ENCODE measurements at regions not wholly inside any gene's neighbourhood (a gene's known extent, or its start where the extent isn't known, plus 50 kb on each side); places are given as distances from the start of the nearest gene placed in this dataset.

DNA sequence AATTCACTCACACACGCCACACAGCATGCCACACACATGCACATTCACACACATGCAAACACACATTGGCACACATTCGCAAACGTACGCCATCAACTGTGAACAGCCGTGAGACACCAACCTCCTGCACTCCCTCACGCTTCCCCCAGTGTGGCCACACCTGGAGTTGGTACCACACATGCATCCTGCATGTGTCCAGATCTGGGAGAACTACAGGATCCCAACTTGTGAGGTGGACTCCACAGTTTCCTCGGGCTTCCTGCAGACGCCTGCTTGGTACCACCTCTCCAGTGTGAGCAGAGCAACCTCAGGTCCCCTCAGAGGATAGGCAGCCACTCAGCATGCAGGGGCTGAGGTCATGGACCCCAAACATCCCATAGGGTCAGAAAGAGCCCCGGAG lies 239.0 kb downstream of the EIPR1 start:
- intact Hi-C loops (cut with micrococcal nuclease; ENCODE audit: unreplicated experiment), result no loop called here
- TF ChIP-seq, protein P1, sequence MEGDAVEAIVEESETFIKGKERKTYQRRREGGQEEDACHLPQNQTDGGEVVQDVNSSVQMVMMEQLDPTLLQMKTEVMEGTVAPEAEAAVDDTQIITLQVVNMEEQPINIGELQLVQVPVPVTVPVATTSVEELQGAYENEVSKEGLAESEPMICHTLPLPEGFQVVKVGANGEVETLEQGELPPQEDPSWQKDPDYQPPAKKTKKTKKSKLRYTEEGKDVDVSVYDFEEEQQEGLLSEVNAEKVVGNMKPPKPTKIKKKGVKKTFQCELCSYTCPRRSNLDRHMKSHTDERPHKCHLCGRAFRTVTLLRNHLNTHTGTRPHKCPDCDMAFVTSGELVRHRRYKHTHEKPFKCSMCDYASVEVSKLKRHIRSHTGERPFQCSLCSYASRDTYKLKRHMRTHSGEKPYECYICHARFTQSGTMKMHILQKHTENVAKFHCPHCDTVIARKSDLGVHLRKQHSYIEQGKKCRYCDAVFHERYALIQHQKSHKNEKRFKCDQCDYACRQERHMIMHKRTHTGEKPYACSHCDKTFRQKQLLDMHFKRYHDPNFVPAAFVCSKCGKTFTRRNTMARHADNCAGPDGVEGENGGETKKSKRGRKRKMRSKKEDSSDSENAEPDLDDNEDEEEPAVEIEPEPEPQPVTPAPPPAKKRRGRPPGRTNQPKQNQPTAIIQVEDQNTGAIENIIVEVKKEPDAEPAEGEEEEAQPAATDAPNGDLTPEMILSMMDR (IDR thresholded peaks at IDR 0.05; ENCODE audit: insufficient read depth in 1 of 2, low read depth in 1 of 2, low read length in 1 of 2, severe bottlenecking in 1 of 2, unreplicated experiment in 1 of 2), result no peak
- no peaks in the 10 kb centered on the region for H3K4me1 Mint-ChIP-seq (ENCODE audit: low read depth, unreplicated experiment)
- no peaks in the 10 kb centered on the region for H3K4me1 ChIP-seq
- POLR2A ChIA-PET, result no interaction called here
- H3K36me3 ChIP-seq (ENCODE audit: control insufficient read depth, insufficient read depth, low read length), result no peaks in the 10 kb centered on the region
- H3K4me3 Mint-ChIP-seq (ENCODE audit: unreplicated experiment), result no peak overlapping the region
- no peaks in the 10 kb centered on the region for H3K36me3 Mint-ChIP-seq (ENCODE audit: insufficient read depth, unreplicated experiment)
- H3K27ac Mint-ChIP-seq (ENCODE audit: unreplicated experiment), result no peak overlapping the region
- no TSS peak for BruUV-seq (replicated peaks)
- no peaks in the 10 kb centered on the region for H3K27me3 ChIP-seq (replicated peaks; ENCODE audit: control insufficient read depth, insufficient read depth, low read length)
- no peak overlapping the region for H3K4me3 ChIP-seq (ENCODE audit: low read depth, low read length)
- no peak for DNase-seq
- H3K27me3 Mint-ChIP-seq (ENCODE audit: insufficient read depth, unreplicated experiment), result no peaks in the 10 kb centered on the region
- no peaks in the 10 kb centered on the region for H3K9me3 Mint-ChIP-seq (ENCODE audit: unreplicated experiment)
- CTCF ChIA-PET, result no interaction called here
- H3K9me3 ChIP-seq, result peaks cover 6% of the 10 kb centered on the region; the same call in 1 of the 2 replicates

DNA sequence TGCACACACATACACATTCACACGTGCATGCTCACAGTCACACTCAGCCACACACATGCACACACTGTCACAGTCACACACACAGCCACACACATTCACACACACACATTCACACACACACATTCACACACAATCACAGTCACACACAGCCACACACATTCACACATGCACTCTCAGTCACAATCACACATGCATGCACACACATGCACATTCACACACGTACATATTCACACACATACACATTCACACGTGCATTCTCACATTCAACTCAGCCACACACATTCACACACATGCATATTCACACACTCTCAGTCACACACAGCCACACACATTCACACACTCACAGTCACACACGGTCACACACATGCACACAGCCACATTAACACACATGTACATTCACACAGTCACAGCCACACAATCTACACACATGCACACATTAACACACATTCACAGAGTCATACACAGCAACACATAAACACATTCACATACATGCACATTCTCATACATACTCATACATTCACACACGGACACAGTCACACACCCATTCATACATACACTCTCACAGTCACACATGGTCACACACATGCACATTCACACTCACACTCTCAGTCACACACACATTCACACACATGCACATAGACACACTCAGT lies 239.8 kb downstream of the EIPR1 start:
- H3K9me3 ChIP-seq, result peaks cover 6% of the 10 kb centered on the region; the same call in 1 of the 2 replicates
- H3K4me1 ChIP-seq, result no peaks in the 10 kb centered on the region
- Mint-ChIP-seq H3K9me3 (ENCODE audit: unreplicated experiment) (no peaks in the 10 kb centered on the region), H3K36me3 (ENCODE audit: insufficient read depth, unreplicated experiment) (no peaks in the 10 kb centered on the region), H3K4me1 (ENCODE audit: low read depth, unreplicated experiment) (no peaks in the 10 kb centered on the region), H3K4me3 (ENCODE audit: unreplicated experiment) (no peak overlapping the region), H3K27me3 (ENCODE audit: insufficient read depth, unreplicated experiment) (no peaks in the 10 kb centered on the region), H3K27ac (ENCODE audit: unreplicated experiment) (no peak overlapping the region)
- H3K4me3 ChIP-seq (ENCODE audit: low read depth, low read length), result no peak overlapping the region
- no peaks in the 10 kb centered on the region for H3K27me3 ChIP-seq (replicated peaks; ENCODE audit: control insufficient read depth, insufficient read depth, low read length)
- no peak for DNase-seq
- intact Hi-C loops (cut with micrococcal nuclease; ENCODE audit: unreplicated experiment), result no loop called here
- ChIA-PET POLR2A (no interaction called here), CTCF (no interaction called here)
- TF ChIP-seq, protein P1 (IDR thresholded peaks at IDR 0.05; ENCODE audit: insufficient read depth in 1 of 2, low read depth in 1 of 2, low read length in 1 of 2, severe bottlenecking in 1 of 2, unreplicated experiment in 1 of 2), result no peak
- no peaks in the 10 kb centered on the region for H3K36me3 ChIP-seq (ENCODE audit: control insufficient read depth, insufficient read depth, low read length)
- BruUV-seq (replicated peaks), result no TSS peak

DNA sequence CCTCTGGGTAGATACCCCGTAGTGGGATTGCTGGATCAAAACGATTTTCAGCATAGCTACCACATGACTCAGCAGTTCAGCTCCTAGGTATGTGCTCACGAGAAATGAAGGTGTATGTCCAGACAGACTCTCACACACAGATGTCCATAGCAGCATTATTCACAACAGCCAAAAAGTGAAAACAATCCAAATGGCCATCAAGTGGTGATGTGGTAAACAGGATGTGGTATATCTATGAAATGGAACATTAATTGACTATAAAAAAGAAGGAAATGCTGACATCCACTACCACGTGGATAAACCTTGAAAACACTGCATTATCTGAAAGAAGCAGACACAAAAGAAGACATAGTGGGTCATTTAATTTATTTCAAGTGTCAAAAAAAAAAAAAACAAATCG lies 241.9 kb downstream of the EIPR1 start:
- no peaks in the 10 kb centered on the region for H3K4me1 Mint-ChIP-seq (ENCODE audit: low read depth, unreplicated experiment)
- Histone ChIP-seq H3K9me3 (no peaks in the 10 kb centered on the region), H3K4me1 (no peaks in the 10 kb centered on the region), H3K4me3 (ENCODE audit: low read depth, low read length) (no peak overlapping the region), H3K36me3 (ENCODE audit: control insufficient read depth, insufficient read depth, low read length) (no peaks in the 10 kb centered on the region), H3K27me3 (replicated peaks; ENCODE audit: control insufficient read depth, insufficient read depth, low read length) (no peaks in the 10 kb centered on the region)
- peaks cover 2% of the 10 kb centered on the region for H3K27me3 Mint-ChIP-seq (ENCODE audit: insufficient read depth, unreplicated experiment)
- POLR2A ChIA-PET, result no interaction called here
- no peaks in the 10 kb centered on the region for H3K9me3 Mint-ChIP-seq (ENCODE audit: unreplicated experiment)
- H3K27ac Mint-ChIP-seq (ENCODE audit: unreplicated experiment), result no peak overlapping the region
- CTCF ChIA-PET, result no interaction called here
- intact Hi-C loops (cut with micrococcal nuclease; ENCODE audit: unreplicated experiment), result no loop called here
- no TSS peak for BruUV-seq (replicated peaks)
- TF ChIP-seq, protein P1 (IDR thresholded peaks at IDR 0.05; ENCODE audit: insufficient read depth in 1 of 2, low read depth in 1 of 2, low read length in 1 of 2, severe bottlenecking in 1 of 2, unreplicated experiment in 1 of 2), result no peak
- no peak overlapping the region for H3K4me3 Mint-ChIP-seq (ENCODE audit: unreplicated experiment)
- DNase-seq, result no peak
- H3K36me3 Mint-ChIP-seq (ENCODE audit: insufficient read depth, unreplicated experiment), result no peaks in the 10 kb centered on the region

Measured in Caco-2 (cell line).